Osteoblast (primary cell): ENCODE measurements at regions not wholly inside any gene's neighbourhood (a gene's known extent, or its start where the extent isn't known, plus 50 kb on each side); places are given as distances from the start of the nearest gene placed in this dataset.

Experiments
- DNase-seq: peaks from one replicate; pipeline ENCODE4 v3.0.0; 2011; ENCODE audit warnings: low spot score, mixed read lengths; ENCODE audit not compliant: insufficient read length; ENCODE audit errors: missing footprints
- H2AFZ ChIP-seq: 2 replicates; pipeline ENCODE4 v1.6.0; 2011; ENCODE audit warnings: mild to moderate bottlenecking, low read length
- H3K27ac ChIP-seq: 2 replicates; pipeline ENCODE4 v1.5.1; 2011; ENCODE audit warnings: mild to moderate bottlenecking, low read depth, low read length, moderate library complexity
- H3K27me3 ChIP-seq: 2 replicates; pipeline ENCODE4 v1.6.0; 2012; ENCODE audit warnings: mild to moderate bottlenecking, control low read depth, inconsistent platforms, low read length, moderate library complexity; ENCODE audit not compliant: insufficient read depth
- H3K36me3 ChIP-seq: 2 replicates; pipeline ENCODE4 v1.5.1; 2011; ENCODE audit warnings: mild to moderate bottlenecking, low read length, control low read depth, moderate library complexity; ENCODE audit not compliant: insufficient read depth
- H3K4me1 ChIP-seq: 2 replicates; pipeline ENCODE4 v1.5.1; 2011; ENCODE audit warnings: mild to moderate bottlenecking, low read length, control low read depth, moderate library complexity; ENCODE audit not compliant: insufficient read depth
- H3K4me2 ChIP-seq: 2 replicates; pipeline ENCODE4 v1.6.0; 2011; ENCODE audit warnings: mild to moderate bottlenecking, low read length; ENCODE audit not compliant: insufficient read depth
- H3K4me3 ChIP-seq: fragments of 200-600 bp; sonication (generic); 3 replicates; pipeline ENCODE4 v1.5.1; 2012; ENCODE audit warnings: mild to moderate bottlenecking, low read length, inconsistent platforms; ENCODE audit not compliant: insufficient read depth
- H3K79me2 ChIP-seq: 2 replicates; pipeline ENCODE4 v1.6.0; 2012; ENCODE audit warnings: mild to moderate bottlenecking, low read length, control low read depth, inconsistent platforms; ENCODE audit not compliant: insufficient read depth
- H3K9me3 ChIP-seq: 2 replicates; pipeline ENCODE4 v1.5.1; 2011; ENCODE audit warnings: low read depth, low read length, control low read depth
- H4K20me1 ChIP-seq: 2 replicates; pipeline ENCODE4 v1.6.0; 2012; ENCODE audit warnings: mild to moderate bottlenecking, low read length, control low read depth; ENCODE audit not compliant: insufficient read depth
- TF ChIP-seq, protein P1 (sequence below): IDR thresholded peaks from 2 replicates; pipeline ENCODE4 v1.5.1; 2011; ENCODE audit warnings: mild to moderate bottlenecking, low read depth, low read length, moderate library complexity; ENCODE audit errors: extremely low read depth

DNA sequence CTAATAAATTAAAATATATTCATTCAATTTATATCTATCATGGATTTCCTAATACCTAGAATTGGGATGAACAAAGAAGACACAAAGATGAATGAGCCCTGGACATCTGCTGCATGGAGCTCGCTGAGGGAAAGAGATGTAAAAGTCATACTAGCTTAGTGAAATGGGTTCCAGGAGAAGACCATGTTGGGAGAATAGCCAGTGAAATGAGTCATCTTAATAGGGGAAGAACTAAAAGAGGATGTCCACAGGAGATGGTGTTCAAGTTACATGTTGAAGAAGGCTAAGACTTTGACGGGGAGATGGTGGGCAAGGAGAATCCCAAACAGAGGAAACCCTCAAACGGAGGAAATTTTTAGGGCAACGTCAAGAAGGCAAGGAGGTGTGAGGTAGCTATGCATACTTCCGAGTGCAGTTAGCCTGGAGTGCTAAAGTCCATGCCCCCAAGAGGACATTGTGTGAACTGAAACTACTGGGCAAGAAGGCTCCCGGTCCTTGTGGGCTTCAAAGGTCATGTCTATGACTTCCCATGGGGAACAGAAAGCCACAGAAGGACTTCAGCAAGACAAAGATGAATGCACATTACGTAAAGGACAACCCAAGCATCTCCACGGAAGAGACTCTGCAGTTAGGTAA, 220.5 kb upstream of the CDH11 start:
- no peak overlapping the region for H3K4me2 ChIP-seq
- no peaks in the 10 kb centered on the region for H3K9me3 ChIP-seq
- no peaks in the 10 kb centered on the region for H3K36me3 ChIP-seq
- H3K27me3 ChIP-seq: no peaks in the 10 kb centered on the region
- H3K4me1 ChIP-seq: no peaks in the 10 kb centered on the region
- H2AFZ ChIP-seq: no peak overlapping the region
- no peaks in the 10 kb centered on the region for H4K20me1 ChIP-seq
- no peak overlapping the region for H3K27ac ChIP-seq
- H3K79me2 ChIP-seq: no peaks in the 10 kb centered on the region
- no peak for DNase-seq
- no peak overlapping the region for H3K4me3 ChIP-seq
- TF ChIP-seq, protein P1, sequence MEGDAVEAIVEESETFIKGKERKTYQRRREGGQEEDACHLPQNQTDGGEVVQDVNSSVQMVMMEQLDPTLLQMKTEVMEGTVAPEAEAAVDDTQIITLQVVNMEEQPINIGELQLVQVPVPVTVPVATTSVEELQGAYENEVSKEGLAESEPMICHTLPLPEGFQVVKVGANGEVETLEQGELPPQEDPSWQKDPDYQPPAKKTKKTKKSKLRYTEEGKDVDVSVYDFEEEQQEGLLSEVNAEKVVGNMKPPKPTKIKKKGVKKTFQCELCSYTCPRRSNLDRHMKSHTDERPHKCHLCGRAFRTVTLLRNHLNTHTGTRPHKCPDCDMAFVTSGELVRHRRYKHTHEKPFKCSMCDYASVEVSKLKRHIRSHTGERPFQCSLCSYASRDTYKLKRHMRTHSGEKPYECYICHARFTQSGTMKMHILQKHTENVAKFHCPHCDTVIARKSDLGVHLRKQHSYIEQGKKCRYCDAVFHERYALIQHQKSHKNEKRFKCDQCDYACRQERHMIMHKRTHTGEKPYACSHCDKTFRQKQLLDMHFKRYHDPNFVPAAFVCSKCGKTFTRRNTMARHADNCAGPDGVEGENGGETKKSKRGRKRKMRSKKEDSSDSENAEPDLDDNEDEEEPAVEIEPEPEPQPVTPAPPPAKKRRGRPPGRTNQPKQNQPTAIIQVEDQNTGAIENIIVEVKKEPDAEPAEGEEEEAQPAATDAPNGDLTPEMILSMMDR: no peak

DNA sequence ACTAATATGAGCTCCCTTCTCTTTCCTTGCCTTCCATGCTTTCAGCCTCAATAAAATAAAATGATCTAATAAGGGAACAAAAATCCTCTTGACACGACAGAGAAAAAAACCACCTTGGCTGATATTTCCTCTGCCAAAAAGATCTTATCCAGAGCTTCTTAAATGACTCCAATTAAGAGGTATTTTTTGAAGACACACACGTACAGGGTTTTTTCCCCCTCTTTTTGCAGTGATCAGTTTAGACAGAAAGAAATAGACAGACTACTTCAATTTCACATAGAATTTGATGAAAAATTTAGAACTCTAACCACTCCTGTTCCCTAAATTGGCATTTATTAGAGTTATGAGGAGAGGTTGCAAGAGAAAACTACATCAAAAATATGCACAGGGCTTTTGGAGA, 217.2 kb upstream of the CDH11 start:
- Histone ChIP-seq H3K27me3 (no peaks in the 10 kb centered on the region), H4K20me1 (no peaks in the 10 kb centered on the region), H3K36me3 (no peaks in the 10 kb centered on the region), H3K79me2 (no peaks in the 10 kb centered on the region), H3K4me3 (no peak overlapping the region), H3K4me1 (peaks cover 7% of the 10 kb centered on the region), H3K9me3 (no peaks in the 10 kb centered on the region), H2AFZ (no peak overlapping the region), H3K27ac (no peak overlapping the region), H3K4me2 (no peak overlapping the region)
- no peak for DNase-seq
- TF ChIP-seq, protein P1: no peak

DNA sequence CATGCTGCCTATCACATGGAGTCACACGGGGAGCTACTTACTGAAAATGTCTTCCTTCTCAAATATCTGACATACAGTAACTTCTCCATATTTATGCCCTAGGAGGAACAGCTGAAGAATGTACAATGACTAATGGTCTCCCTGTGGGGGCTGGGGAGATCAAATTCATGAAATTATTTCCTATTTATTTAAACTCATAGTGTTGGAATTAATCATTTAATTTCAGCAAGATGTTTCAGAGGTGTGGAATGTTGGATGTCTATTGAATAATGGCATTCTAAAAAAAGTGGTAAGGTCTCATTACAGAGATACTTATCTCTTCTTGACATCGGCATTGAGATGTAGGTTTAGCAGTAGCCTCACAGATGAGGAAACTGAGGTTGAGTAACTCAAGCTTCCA, 214.3 kb upstream of the CDH11 start:
- Histone ChIP-seq H3K4me1 (peaks cover 7% of the 10 kb centered on the region), H3K9me3 (no peaks in the 10 kb centered on the region), H3K27ac (peak overlapping the region; percentile 11), H2AFZ (peak overlapping the region; percentile 73), H3K4me3 (no peak overlapping the region), H4K20me1 (no peaks in the 10 kb centered on the region), H3K4me2 (peak overlapping the region; percentile 5), H3K36me3 (no peaks in the 10 kb centered on the region), H3K79me2 (no peaks in the 10 kb centered on the region), H3K27me3 (no peaks in the 10 kb centered on the region)
- DNase-seq: no peak
- TF ChIP-seq, protein P1: no peak

DNA sequence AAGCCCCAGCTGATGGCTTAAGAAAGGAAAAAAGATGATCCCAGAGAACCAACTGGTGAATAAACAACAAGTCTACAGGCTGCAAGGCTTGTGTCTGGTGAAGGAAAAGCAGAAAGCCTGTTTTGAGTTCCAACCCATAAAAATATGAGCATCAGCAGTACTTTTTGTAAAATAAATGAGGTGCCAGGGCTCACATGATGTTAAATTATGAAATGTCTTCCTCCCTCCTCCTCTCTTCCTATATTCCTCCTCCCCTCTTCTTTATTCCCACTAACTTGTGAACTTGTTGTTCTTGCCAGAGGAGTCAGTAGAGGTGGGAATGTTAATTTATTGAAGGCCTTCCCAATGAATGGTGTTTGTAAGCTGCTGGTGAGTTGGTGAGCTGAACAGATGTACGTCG, 212.2 kb upstream of the CDH11 start:
- peaks cover 7% of the 10 kb centered on the region for H3K4me1 ChIP-seq
- DNase-seq: no peak
- no peak overlapping the region for H3K4me2 ChIP-seq
- no peaks in the 10 kb centered on the region for H4K20me1 ChIP-seq
- TF ChIP-seq, protein P1: no peak
- H3K36me3 ChIP-seq: no peaks in the 10 kb centered on the region
- H3K9me3 ChIP-seq: no peaks in the 10 kb centered on the region
- H3K4me3 ChIP-seq: no peak overlapping the region
- no peaks in the 10 kb centered on the region for H3K27me3 ChIP-seq
- H2AFZ ChIP-seq: peak overlapping the region; percentile 43
- H3K27ac ChIP-seq: no peak overlapping the region
- H3K79me2 ChIP-seq: no peaks in the 10 kb centered on the region
